ENCODE measurements at regions not wholly inside any gene's neighbourhood (a gene's known extent, or its start where the extent isn't known, plus 50 kb on each side); places are given as distances from the start of the nearest gene placed in this dataset.
"Not testable (repeated sequence)": the region's sequence is repeated elsewhere in the genome, so short reads cannot be mapped to it uniquely, and the experiment has no call there.

- TF ChIP-seq CTCF (IDR thresholded peaks at IDR 0.05; ENCODE audit: insufficient read depth, low read depth, low read length, missing control alignments) = no peak
- no peak for DNase-seq (ENCODE audit: low read depth)
- no peak overlapping the region for H3K4me3 ChIP-seq (ENCODE audit: low read length)
Observed at GRCh38 chr18:1306641-1307040, 402.0 kb downstream of the ADCYAP1 start.

- DNase-seq (ENCODE audit: low read depth) = no peak
- TF ChIP-seq CTCF (IDR thresholded peaks at IDR 0.05; ENCODE audit: insufficient read depth, low read depth, low read length, missing control alignments) = no peak
- no peak overlapping the region for H3K4me3 ChIP-seq (ENCODE audit: low read length)
Observed at GRCh38 chr18:1308686-1309085, 404.0 kb downstream of the ADCYAP1 start.

- no peak for TF ChIP-seq CTCF (IDR thresholded peaks at IDR 0.05; ENCODE audit: insufficient read depth, low read depth, low read length, missing control alignments)
- DNase-seq (ENCODE audit: low read depth) = no peak
- H3K4me3 ChIP-seq (ENCODE audit: low read length) = no peak overlapping the region
Observed at GRCh38 chr18:1311376-1311775, 406.7 kb downstream of the ADCYAP1 start.

GRCh38 chr18:1335345-1335744 lies 430.7 kb downstream of the ADCYAP1 start:
- not testable (repeated sequence) for DNase-seq (ENCODE audit: low read depth); H3K4me3 ChIP-seq (ENCODE audit: low read length)

GRCh38 chr18:1350931-1351450 lies 446.3 kb downstream of the ADCYAP1 start:
- no peak for TF ChIP-seq CTCF (IDR thresholded peaks at IDR 0.05; ENCODE audit: insufficient read depth, low read depth, low read length, missing control alignments)
- no peak for DNase-seq (ENCODE audit: low read depth)
- H3K4me3 ChIP-seq (ENCODE audit: low read length) = no peak overlapping the region

- no peak overlapping the region for H3K4me3 ChIP-seq (ENCODE audit: low read length)
- peak; percentile 2 for DNase-seq (ENCODE audit: low read depth)
- TF ChIP-seq CTCF (IDR thresholded peaks at IDR 0.05; ENCODE audit: insufficient read depth, low read depth, low read length, missing control alignments) = no peak
Observed at GRCh38 chr18:1353025-1353424, 448.4 kb downstream of the ADCYAP1 start.

- no peak for TF ChIP-seq CTCF (IDR thresholded peaks at IDR 0.05; ENCODE audit: insufficient read depth, low read depth, low read length, missing control alignments)
- H3K4me3 ChIP-seq (ENCODE audit: low read length) = no peak overlapping the region
Observed at GRCh38 chr18:1357724-1358123, 453.1 kb downstream of the ADCYAP1 start.

More at GRCh38 chr18:1357724-1358123, 453.1 kb downstream of the ADCYAP1 start:
- DNase-seq (ENCODE audit: low read depth) = no peak
